Cerebellar cortex (tissue), 1 donor: ENCODE measurements at regions not wholly inside any gene's neighbourhood (a gene's known extent, or its start where the extent isn't known, plus 50 kb on each side); places are given as distances from the start of the nearest gene placed in this dataset.
"Not testable (repeated sequence)": the region's sequence is repeated elsewhere in the genome, so short reads cannot be mapped to it uniquely, and the experiment has no call there.

Experiments
- DNase-seq: peaks from one replicate; pipeline ENCODE4 v3.0.0-alpha.2; 2015; ENCODE audit warnings: low spot score

DNA sequence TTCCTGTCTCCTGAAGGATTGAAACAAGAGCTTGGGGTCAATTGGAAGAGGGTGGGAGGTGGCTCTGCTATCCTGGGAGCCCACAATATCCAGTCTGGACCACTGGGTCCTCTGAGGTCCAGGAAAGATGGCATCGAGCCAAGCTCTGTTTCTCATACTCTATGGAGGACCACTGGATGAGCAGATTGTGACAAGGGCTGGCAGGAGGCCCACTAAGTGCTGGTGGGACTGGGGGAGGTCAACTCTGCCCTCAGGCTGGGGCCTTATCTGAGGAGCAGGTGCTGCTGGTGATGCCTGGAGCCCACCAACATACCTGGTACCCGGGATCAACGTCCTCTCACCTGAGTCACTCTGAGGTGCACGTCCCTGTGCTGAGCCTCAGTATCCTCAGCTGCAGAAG, 142.4 kb downstream of the NDUFA10 start:
- DNase-seq = no peak

DNA sequence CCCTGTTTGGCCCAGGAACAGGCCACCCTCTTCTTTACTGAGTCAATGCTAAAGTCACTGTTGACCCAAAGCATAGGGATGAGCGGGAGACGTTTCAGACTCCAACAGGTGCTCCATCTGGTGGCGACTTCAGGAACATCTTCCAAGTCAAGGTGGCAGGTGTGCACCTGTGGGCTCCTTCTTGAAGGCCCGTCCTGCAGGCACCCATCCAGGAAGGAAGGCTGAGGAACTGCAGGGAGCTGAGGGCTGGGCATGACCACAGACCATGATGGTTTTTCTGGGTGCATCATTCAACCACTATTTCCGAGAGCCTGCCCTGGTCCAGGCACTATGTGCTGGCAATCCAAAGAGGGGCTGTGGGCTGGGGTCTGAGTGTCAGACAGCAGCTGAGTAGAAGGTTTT, 142.8 kb downstream of the NDUFA10 start:
- peak; percentile 30 for DNase-seq

DNA sequence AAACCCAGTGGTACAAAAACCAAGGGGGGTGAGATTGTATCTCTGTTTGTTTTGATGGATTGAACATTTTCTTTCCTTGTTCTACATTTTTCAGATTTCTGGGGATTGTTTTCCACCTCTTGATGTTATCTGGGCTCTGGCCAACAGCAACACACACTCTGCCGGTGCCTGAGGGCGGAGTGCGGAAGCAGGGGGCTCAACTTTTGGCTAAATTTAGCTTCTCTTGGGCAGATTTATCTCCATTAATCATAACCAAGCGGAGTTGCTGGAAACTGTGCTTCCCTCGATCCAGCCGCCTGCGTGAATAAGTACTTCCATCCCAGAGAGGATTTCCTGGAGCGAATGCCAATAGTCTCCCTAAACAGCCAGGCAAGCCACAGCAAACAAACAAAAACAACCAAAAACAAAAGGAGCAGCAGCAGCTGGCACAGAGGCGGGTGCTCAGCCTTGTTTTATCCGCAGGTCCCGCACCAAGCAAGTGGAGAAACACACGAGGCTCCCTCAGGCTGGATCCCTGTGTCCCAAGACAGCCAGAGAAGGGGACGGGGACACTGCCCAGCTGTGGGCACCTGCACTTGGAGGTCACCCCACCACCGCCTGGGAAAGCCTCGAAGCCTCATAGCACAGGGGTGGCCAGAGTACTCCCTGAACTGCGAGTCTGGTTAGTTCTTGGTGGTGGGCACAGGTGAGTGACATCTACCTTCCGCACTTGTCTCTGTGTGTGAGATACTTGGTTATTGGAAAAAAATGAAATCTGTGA, 143.4 kb downstream of the NDUFA10 start:
- no peak for DNase-seq

DNA sequence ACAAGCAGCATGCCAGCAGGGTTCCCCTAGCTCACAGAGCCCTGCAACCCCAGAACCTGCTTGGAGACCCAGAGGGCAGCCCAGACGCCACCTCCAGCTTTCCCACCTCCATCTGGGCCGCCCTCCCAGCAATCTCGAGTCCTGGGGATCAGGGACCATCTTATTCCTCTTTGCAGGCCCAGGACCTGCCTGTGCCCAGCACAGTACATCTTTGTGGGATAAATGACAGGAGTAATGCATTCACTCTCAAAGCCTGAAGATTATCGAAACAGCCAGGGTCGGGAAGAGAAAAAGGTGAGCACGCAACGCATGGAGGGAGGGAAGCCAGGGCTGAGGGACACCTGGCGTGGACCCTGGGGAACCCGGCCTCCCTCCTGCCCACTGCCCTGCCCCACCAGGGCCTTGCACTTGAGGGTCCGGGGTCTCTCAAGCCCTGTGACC, 144.1 kb downstream of the NDUFA10 start:
- DNase-seq = no peak

DNA sequence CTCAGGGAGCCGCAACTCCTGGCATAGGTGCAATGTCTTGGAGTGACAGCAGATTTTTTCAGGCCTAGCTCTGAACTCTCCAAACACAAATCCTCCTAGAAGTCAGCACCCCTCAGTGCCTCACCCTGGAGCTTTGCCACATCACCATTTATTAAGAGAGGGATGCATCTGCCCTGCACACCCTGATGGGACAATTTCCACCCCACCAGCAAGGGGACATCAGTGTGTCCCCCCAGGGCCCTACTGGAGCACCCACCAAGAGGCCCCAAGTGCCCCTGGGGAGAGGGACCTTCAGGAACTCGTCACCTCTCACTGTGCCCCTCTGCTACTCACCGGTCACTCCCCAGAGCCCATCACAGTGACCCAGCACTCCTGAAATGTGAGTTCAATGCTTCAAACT, 144.7 kb downstream of the NDUFA10 start:
- DNase-seq = no peak

DNA sequence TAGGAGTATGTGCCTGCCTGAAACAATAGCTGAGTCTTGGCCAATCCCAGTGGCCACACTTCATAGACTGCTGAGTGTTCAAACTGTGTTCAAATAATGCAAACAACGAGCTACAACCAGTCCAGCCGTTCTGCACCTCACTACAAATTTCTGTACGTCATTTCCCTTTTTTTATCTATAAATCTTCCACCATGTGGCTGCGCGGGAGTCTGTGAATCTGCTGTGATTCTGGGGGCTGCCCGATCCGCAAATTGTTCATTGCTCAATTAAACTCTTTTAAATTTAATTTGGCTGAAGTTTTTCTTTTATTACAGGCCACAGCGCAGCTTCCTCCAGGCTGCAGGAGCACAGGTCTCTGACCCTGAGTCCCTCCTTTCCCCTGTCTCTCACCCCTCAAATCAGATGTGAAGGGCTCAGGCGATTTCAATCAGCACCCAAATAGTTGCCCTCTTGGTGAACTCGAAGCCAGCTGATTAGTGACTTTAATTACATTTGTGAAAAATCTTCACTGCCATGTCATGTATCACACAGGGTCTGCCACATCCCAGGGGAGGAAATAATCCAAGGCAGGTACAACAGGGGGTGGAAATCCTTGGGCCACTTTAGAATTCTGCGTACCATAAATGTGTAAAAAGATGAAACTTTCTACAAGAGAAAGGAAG, 145.6 kb downstream of the NDUFA10 start:
- no peak for DNase-seq

DNA sequence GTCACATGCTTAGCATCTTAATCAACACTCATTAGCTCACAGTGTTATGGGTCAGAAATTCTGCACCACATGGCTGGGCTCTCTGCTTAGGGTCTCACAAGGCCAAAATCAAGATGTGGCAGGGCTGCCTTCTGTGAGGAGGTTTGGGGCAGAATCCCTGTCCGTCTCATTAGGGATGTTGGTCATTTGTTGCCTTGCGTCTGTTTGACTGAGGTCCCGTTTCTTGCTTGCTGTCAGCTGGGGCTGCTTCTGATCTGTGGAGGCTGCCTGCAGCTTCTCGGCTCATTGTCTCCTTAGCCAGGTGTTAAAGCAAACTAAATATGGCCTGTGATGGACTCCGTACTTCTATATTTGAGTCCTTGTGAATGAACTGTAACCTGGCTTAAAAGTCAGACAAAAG, 146.5 kb downstream of the NDUFA10 start:
- no peak for DNase-seq

DNA sequence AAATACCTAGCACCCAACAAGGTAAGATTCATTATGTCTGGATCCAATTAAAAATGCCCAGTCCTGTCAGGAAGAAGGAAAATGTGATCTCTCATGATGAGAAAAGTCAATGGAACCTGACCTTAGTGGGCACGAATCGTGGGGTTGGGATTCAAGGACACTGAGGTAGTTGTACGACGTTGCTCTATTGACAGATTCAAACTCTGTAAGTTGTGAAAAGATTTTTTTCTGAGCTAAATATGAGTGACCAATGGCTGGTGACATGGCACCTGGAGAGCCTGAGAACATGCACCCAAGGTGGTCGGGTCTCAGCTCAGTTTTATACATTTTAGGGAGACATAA, 148.2 kb downstream of the NDUFA10 start:
- DNase-seq = no peak

DNA sequence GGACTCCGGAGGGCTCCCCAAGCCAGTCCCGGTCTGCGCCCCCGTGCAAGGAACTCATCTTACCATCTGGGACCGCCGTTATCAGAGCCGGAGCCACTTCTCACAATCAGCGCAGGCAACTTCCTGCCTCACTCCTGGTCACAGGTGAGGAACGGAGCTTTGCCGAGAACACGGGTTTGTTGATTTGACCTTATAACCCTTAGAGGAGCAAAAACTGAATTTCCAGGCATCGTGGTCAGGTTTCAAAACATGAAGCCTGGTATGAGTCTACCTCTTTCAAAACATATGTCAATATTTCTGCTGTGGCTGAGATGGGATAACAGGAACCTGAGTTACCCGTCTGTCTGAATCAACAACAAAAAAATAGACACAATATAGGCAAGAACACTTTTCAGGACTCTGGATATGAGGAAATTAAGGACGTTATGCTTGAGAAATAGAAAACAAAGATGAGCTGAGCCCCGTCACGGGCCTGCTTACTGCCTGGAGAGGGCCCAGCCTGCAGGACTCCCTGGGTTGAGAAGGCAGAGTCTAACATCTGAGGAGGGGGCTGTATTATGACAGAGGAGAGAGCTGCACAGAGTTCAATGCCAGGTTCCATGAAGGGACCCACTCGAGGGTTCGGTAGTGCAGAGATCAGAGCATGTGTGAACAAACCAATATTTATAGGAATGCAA, 148.7 kb downstream of the NDUFA10 start:
- DNase-seq = no peak

DNA sequence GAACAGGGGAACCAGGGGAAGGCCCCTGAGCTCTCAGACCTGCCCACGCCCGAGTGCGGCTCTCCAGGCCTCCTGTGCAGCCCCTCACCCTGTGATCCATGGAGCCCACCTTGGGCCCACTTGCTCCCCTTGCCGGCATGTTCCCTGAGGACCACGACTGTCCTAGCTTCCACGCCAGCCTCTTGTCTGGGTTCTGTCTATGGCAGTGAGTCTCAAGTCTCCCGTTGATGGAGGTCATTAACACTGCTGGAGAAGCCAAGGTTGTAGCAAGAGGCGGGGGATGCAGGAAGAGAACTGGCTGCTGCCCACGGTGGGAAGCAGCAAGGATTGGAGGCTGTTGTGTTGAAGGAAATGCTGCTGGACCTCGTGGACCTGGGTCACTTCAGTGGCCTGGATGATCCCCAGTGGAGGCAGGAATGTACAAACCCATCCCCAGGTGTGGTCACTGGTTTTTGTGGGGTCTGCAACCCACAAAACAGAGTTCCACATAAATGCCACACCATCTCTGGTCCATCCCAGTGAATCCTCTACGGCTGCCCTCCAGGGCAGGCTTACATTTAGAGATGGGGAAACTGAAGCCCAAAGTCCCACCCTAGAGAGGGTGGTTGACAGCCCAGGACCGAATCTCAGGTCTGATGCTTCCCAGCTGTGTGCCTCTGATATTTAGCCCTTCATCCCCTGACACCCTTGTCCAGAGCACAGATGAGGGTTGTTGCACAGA, 150.3 kb downstream of the NDUFA10 start:
- no peak for DNase-seq

DNA sequence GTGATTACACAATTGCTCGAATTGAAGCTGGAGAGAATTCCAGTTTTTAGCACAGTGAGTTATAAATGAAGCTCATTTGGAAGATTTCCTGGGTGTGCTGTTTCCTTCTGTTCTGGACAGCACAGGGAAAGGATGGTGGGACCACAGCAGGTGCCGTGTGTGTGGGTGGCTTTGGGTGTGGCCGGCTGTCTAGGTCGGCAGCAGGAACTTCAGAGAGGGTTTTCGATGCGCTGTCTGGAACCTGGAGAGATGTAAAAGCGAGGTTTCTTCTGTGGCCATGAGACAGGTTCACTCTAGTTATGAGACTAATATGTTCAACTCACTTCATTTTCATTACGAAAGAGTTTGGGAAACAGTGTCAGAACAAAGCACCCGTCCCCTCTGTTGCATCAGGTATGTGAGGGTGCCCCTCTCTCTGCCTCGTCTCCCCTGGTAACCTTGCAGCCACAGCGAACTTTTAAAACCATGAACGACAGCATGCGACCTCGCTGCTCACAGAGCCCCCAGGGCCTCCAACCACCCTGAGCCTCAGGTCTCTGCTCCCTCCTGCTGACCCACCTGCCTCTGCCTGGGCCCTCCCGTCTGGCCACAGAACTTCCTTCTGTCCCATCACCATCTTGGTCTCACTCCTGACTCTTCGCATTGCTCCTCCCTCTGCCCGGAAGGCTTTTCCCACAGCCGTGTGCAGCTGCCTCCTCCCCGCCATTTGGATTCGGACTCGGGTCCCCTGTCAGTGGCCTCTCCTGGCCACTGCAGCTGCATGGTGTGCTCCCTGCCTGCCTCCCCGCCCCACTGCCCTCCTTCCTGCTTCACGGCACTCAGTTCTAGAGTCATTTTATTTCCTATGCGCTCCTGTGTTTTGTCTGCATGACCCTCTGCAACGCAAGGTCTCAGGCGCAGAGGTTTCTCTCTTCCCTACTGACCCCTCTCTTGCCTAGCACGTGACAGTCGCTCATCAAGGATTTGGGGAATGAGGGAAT, 151.2 kb downstream of the NDUFA10 start:
- no peak for DNase-seq

DNA sequence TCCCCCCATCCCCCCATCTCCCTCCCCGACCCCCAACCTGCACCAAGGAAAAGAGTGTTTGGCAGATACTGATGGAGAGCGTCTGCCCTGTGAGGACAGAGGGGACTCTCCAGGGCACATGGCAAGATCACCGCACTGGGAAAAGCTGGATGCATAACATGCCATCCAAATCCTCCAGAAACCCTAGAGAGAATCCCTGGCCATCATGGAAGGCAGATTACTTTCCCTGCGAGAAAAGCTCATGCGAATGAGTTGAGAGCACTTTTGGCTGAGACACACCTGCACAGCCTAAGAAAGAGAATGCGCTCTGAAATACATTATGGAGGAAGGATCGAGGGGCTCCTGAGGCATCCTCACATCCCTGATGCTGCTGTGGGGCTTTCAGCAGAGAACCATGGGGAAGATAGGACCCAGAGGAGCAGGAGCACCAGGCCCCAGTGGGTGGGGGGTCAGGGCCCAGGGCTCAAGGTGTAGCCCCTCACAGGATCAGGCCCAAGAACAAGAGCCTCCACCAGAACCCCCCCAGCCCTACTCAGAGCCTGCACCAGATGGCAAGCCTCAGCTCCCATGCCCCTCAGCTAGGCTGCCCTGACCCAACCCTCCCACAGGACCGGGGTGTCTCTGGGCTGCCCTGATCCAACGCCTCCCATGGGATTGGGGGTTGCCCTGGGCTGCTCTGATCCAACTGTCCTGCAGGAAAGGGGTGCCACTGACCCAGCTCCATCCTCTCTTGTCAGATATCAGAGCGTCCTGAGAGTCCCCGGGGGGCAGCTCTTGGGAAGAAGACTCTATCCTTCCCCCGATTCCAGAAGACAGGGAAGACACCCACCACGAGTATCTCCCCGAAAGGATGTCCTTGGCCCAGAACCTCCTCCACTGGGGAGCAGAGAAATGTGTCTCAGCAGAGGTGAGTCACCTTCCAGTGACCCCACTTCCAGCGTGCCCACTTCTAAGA, 153.4 kb downstream of the NDUFA10 start:
- no peak for DNase-seq

DNA sequence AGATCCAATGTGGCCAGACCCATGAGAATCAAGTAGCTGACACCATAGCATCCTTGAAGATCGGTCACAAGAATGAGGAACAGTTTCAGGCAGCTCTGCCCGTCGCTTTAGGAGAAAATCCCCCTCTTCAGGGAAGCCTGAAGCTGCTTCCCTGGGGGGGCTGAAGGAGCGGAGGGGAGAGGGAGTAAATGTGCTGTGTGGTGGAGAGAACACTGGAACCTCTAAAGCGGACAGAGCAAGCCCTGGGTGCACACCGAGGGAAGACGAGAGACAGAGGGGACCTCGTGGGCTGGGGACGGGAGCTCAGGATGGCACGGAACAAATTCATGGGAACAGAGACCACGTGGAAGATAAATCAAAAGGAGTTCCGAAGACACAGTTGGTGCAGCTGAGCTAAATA, 154.3 kb downstream of the NDUFA10 start:
- no peak for DNase-seq

DNA sequence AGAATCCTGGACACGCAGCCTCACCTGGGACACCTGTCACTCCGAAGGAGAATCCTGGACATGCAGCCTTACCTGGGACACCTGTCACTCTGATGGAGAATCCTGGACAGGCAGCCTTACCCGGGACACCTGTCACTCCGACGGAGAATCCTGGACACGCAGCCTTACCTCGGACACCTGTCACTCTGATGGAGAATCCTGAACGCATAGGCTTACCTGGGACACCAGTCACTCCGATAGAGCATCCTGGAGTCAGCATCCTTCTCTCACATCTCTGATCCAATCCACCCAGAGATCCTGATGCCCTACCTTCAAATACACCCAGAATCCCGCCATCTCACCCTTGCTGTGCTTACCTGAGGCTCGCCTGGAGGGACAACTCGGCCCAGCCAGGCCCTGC, 154.9 kb downstream of the NDUFA10 start:
- no peak for DNase-seq

DNA sequence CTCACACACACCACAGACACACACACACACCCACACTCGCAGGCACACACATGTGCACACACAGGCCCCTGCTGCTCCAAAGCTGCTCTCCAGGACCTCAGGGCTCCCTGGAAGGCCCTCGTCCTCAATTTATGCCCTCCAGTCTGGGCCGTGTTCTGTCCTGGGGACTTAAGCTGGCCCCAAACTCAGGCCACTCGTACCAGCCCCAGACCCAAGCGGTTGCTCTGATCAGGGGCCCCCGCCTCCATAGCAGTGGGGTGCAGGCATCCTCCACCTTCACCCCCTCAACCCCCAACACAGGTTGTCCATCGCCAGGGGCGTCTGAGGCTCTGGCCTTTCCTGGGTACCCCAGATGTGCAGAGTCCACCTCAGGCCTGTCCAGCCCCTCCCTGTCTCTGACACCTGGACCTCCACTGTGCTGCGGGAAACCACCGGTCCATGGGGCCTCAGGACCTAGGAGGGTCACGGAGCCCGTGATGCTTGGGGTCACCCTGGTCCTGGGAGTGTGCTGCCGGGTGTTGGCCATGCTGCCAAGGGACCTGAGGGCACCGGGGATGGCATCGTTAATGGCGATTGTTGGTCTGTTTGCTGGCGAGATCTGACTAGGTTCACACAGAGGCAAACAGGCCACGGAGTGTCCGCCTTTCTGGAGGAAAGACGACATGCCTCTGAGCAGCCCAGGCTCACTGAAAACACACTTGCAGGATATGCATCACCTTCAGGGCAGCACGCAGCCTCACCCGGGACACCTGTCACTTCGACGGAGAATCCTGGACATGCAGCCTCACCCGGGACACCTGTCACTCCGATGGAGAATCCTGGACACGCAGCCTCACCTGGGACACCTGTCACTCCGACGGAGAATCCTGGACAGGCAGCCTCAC, 155.6 kb downstream of the NDUFA10 start:
- DNase-seq = no peak

DNA sequence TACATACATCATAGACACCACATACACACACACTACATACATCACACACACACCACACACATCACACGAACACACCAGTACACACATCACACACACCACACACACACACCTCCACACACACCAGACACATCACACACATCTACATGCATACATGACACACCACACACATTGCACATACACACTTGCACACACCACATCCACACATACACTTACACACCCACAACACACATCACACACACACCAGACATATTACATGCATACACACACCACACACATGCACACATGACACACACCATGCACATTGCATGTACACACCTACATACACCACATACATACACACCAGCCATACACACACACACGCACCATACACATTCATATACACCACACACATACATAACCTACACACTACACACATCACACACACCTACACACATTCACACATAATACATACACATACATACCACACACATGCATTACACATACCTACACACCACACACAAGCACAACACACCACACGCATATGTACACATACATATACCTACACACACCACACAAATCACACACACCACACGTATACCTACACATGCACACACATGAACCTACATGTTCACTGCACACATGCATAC, 156.5 kb downstream of the NDUFA10 start:
- no peak for DNase-seq

DNA sequence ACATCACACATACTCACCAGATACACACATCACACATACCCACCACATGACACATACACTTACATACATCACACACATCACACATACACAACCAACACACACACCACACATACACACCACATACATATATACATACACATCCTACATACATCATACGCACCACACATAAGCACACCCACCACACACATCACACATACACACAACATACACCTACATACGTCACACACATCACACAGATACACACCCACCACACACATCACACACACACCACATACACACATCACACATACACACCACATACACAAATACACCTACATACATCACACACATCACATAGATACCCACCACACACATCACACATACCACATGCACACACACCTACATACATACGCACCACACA, 158.4 kb downstream of the NDUFA10 start:
- DNase-seq = no peak

DNA sequence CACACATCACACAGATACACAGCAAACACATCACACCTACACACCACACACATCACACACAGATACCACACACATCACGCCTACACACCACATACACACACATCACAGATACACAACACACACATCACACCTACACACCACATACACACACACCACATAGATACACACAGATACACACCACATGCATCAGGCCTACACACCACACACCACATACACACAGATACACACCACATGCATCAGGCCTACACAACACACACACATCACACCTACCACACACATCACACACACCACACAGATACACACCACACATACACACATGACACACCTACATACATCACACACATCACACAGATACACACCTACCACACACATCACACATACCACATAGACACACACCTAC, 158.8 kb downstream of the NDUFA10 start:
- DNase-seq = no peak

DNA sequence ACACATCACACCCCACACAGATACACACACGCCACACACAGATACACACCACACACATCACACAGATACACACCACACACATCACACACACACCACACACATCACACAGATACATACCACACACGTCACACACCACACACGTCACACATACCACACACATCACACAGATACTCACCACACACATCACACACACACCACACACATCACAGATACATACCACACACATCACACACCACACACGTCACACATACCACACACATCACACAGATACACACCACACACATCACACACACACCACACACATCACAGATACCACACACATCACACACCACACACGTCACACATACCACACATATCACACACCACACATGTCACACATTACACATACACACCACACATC, 159.3 kb downstream of the NDUFA10 start:
- DNase-seq = not testable (repeated sequence)
